ENCODE measurements at regions not wholly inside any gene's neighbourhood (a gene's known extent, or its start where the extent isn't known, plus 50 kb on each side); places are given as distances from the start of the nearest gene placed in this dataset.

GRCh38 chr18:78670778-78671391 lies 308.7 kb upstream of the SALL3 start:
- ATAC-seq, result no peak
- H3K4me3 ChIP-seq, result no peak overlapping the region
- no peak for TF ChIP-seq CTCF (IDR thresholded peaks at IDR 0.05)
- no peak for TF ChIP-seq POLR2A (IDR thresholded peaks at IDR 0.05)

GRCh38 chr18:78671551-78671950 lies 308.1 kb upstream of the SALL3 start:
- Histone ChIP-seq H3K27me3 (no peaks in the 10 kb centered on the region), H3K4me1 (no peaks in the 10 kb centered on the region), H3K27ac (no peak overlapping the region), H3K9me3 (no peaks in the 10 kb centered on the region), H3K4me3 (no peak overlapping the region), H3K36me3 (no peaks in the 10 kb centered on the region)
- WGBS, 4 donors, result 80 to 85% (median 83%) methylated on average over 11 to 15 of the region's 15 CpGs
- intact Hi-C loops (cut with DNase I), result no loop called here
- TF ChIP-seq CTCF (IDR thresholded peaks at IDR 0.05) (no peak), POLR2A (IDR thresholded peaks at IDR 0.05) (no peak)
- no peak for DNase-seq
- no peak for ATAC-seq

More at GRCh38 chr18:78670778-78671391, 308.7 kb upstream of the SALL3 start:
- Histone ChIP-seq H3K36me3 (no peaks in the 10 kb centered on the region), H3K27me3 (no peaks in the 10 kb centered on the region), H3K27ac (no peak overlapping the region), H3K9me3 (no peaks in the 10 kb centered on the region), H3K4me1 (no peaks in the 10 kb centered on the region)
- 62 to 72% (median 64%) methylated on average over 14 of the region's 14 CpGs for WGBS, 4 donors
- DNase-seq, result no peak
- intact Hi-C loops (cut with DNase I), result no loop called here

- intact Hi-C loops (cut with DNase I), result no loop called here
- WGBS, 4 donors, result 71 to 80% (median 76%) methylated on average over 21 of the region's 21 CpGs
- Histone ChIP-seq H3K9me3 (no peaks in the 10 kb centered on the region), H3K36me3 (no peaks in the 10 kb centered on the region), H3K27ac (no peak overlapping the region), H3K4me3 (no peak overlapping the region), H3K4me1 (no peaks in the 10 kb centered on the region), H3K27me3 (no peaks in the 10 kb centered on the region)
- ATAC-seq (peak in 1 of 4 donors; percentile 44), DNase-seq (no peak)
- TF ChIP-seq CTCF (IDR thresholded peaks at IDR 0.05) (no peak), POLR2A (IDR thresholded peaks at IDR 0.05) (no peak)
Measured at GRCh38 chr18:78672862-78673446, 306.7 kb upstream of the SALL3 start.

GRCh38 chr18:78673516-78674321 lies 305.9 kb upstream of the SALL3 start:
- Histone ChIP-seq H3K4me1 (no peaks in the 10 kb centered on the region), H3K9me3 (no peaks in the 10 kb centered on the region), H3K27ac (no peak overlapping the region), H3K27me3 (no peaks in the 10 kb centered on the region), H3K4me3 (no peak overlapping the region), H3K36me3 (no peaks in the 10 kb centered on the region)
- peak in 2 of 4 donors; percentile 10 to 22 for ATAC-seq
- intact Hi-C loops (cut with DNase I), result no loop called here
- TF ChIP-seq CTCF (IDR thresholded peaks at IDR 0.05) (no peak), POLR2A (IDR thresholded peaks at IDR 0.05) (no peak)
- no peak for DNase-seq
- WGBS, 4 donors, result 69 to 83% (median 79%) methylated on average over 8 to 19 of the region's 19 CpGs

All from heart left ventricle (tissue), 16 donors.